SK-N-SH treated with all-trans-retinoic acid at 6 μM for 48 hours (cell line): ENCODE measurements at regions not wholly inside any gene's neighbourhood (a gene's known extent, or its start where the extent isn't known, plus 50 kb on each side); places are given as distances from the start of the nearest gene placed in this dataset.

Experiments used
- ATAC-seq: fragments of 200-7000 bp; cut with Tn5 transposase; 3 replicates; pipeline ENCODE4 v1.9.1; 2020; ENCODE audit warnings: mild to moderate bottlenecking, moderate library complexity
- ARNTL ChIP-seq: fragments of 450-650 bp; formaldehyde crosslinking; IDR thresholded peaks from 2 replicates; pipeline ENCODE4 v1.5.0; 2020; ENCODE audit warnings: low read depth, mild to moderate bottlenecking, moderate library complexity, borderline replicate concordance
- BACH2 ChIP-seq: fragments of 250-450 bp; sonication (Bioruptor Pico); IDR thresholded peaks from 2 replicates; pipeline ENCODE4 v1.9.0; 2021; ENCODE audit warnings: mild to moderate bottlenecking, borderline replicate concordance
- CSDC2 ChIP-seq: fragments of 250-450 bp; sonication (Bioruptor Pico); IDR thresholded peaks from 2 replicates; pipeline ENCODE4 v1.5.0; 2020; ENCODE audit warnings: mild to moderate bottlenecking, moderate library complexity
- ESRRG ChIP-seq: fragments of 250-450 bp; sonication (Bioruptor Pico); IDR thresholded peaks from 2 replicates; pipeline ENCODE4 v1.6.1; 2021; ENCODE audit warnings: mild to moderate bottlenecking
- GLIS3 ChIP-seq: fragments of 250-450 bp; sonication (Bioruptor Pico); IDR thresholded peaks from 2 replicates; pipeline ENCODE4 v1.5.0; 2020; ENCODE audit warnings: mild to moderate bottlenecking, moderate library complexity
- ISL1 ChIP-seq: fragments of 250-450 bp; sonication (Bioruptor Pico); IDR thresholded peaks from 2 replicates; pipeline ENCODE4 v2.1.2; 2022; ENCODE audit warnings: mild to moderate bottlenecking, moderate library complexity
- OSR1 ChIP-seq: fragments of 250-450 bp; sonication (Bioruptor Pico); IDR thresholded peaks from 2 replicates; pipeline ENCODE4 v1.8.0; 2022; ENCODE audit warnings: moderate library complexity, mild to moderate bottlenecking, inconsistent platforms
- PPARA ChIP-seq: fragments of 250-450 bp; sonication (Bioruptor Pico); IDR thresholded peaks from 2 replicates; pipeline ENCODE4 v1.5.0; 2020; ENCODE audit warnings: mild to moderate bottlenecking, borderline replicate concordance
- SNAI2 ChIP-seq: fragments of 250-450 bp; sonication (Bioruptor Pico); IDR thresholded peaks from 2 replicates; pipeline ENCODE4 v1.5.0; 2020; ENCODE audit warnings: mild to moderate bottlenecking, moderate library complexity
- TCF4 ChIP-seq: fragments of 250-450 bp; sonication (Bioruptor Pico); IDR thresholded peaks from 2 replicates; pipeline ENCODE4 v1.8.0; 2021; ENCODE audit warnings: mild to moderate bottlenecking, moderate library complexity, borderline replicate concordance
- TOX ChIP-seq: fragments of 250-450 bp; sonication (Bioruptor Pico); IDR thresholded peaks from 2 replicates; pipeline ENCODE4 v1.8.0; 2021; ENCODE audit warnings: mild to moderate bottlenecking, moderate library complexity, borderline replicate concordance
- TSHZ2 ChIP-seq: fragments of 250-450 bp; sonication (Bioruptor Pico); IDR thresholded peaks from 2 replicates; pipeline ENCODE4 v1.5.0; 2020; ENCODE audit warnings: mild to moderate bottlenecking, moderate library complexity
- ZC3H10 ChIP-seq: fragments of 250-450 bp; sonication (Bioruptor Pico); IDR thresholded peaks from 2 replicates; pipeline ENCODE4 v1.5.1; 2021; ENCODE audit warnings: mild to moderate bottlenecking, moderate library complexity
- ZFP3 ChIP-seq: fragments of 250-450 bp; sonication (Bioruptor Pico); IDR thresholded peaks from 2 replicates; pipeline ENCODE4 v1.5.0; 2020; ENCODE audit warnings: mild to moderate bottlenecking, moderate library complexity
- ZFP30 ChIP-seq: fragments of 450-650 bp; formaldehyde crosslinking; IDR thresholded peaks from 2 replicates; pipeline ENCODE4 v1.5.0; 2022; ENCODE audit warnings: mild to moderate bottlenecking, moderate library complexity
- ZNF565 ChIP-seq: fragments of 450-650 bp; formaldehyde crosslinking; conservative IDR thresholded peaks from 2 replicates; pipeline ENCODE4 v1.5.0; 2020; ENCODE audit warnings: low read depth, mild to moderate bottlenecking, moderate library complexity
- ZNF70 ChIP-seq: fragments of 450-650 bp; formaldehyde crosslinking; IDR thresholded peaks from 2 replicates; pipeline ENCODE4 v1.5.0; 2020; ENCODE audit warnings: mild to moderate bottlenecking, moderate library complexity
- ZNF8 ChIP-seq: fragments of 450-650 bp; formaldehyde crosslinking; IDR thresholded peaks from 2 replicates; pipeline ENCODE4 v1.5.0; 2020; ENCODE audit warnings: mild to moderate bottlenecking, moderate library complexity
- TF ChIP-seq, protein P1 (sequence below): fragments of 250-450 bp; sonication (Bioruptor Pico); IDR thresholded peaks from 2 replicates; pipeline ENCODE4 v1.5.1; 2021; ENCODE audit warnings: mild to moderate bottlenecking, moderate library complexity
- TF ChIP-seq, protein P2 (sequence below): fragments of 250-450 bp; sonication (Bioruptor Pico); IDR thresholded peaks from 2 replicates; pipeline ENCODE4 v1.8.0; 2021; ENCODE audit warnings: low read depth, mild to moderate bottlenecking, moderate library complexity, borderline replicate concordance
- TF ChIP-seq, protein P3 (sequence below): fragments of 250-450 bp; sonication (Bioruptor Pico); IDR thresholded peaks from 2 replicates; pipeline ENCODE4 v1.5.1; 2020; ENCODE audit warnings: low read depth, mild to moderate bottlenecking, moderate library complexity

DNA sequence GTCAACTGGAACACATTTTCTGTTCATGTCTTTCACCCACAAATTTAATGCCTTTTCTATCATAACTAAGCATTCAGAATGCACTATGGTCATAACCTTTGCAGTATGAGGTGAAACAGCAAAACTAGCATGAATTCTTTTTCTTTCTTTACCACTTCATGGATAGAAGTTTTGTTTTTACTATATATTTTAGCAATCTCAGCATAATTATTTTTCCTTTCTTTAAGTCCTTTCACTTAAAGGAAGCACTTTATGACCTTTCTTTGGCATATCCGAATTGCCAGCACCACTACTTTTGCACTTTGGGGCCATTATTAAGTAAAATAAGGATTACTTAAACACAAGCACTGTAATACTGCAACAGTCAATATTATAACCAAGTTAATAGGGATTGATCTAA, 115.1 kb upstream of the DKK2 start (continued):
- TF ChIP-seq TSHZ2 (CRISPR knock-in tag) (no peak), ZNF565 (CRISPR knock-in tag) (no peak), ZNF70 (CRISPR knock-in tag) (no peak), TCF4 (no peak), ZNF8 (CRISPR knock-in tag) (no peak), TOX (CRISPR knock-in tag) (no peak), ZFP3 (CRISPR knock-in tag) (no peak)

DNA sequence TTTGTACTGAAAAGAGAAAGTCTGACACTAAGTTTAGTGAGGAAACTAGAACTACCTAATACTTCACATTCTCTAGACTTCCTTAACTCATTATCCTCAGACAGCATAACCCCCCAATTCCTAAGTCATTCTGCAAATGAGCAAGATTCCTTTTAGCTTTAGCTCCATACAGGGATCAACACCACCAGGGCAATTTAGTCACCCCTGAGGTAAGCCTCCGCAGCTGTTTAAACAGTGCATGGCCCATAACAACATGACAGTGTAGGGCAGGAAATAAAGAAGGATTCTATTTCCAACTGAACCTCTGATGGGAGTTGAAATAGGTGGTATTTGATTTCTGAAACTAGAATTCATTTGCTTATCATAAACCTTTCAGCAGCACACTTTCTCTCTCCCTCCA, 112.8 kb upstream of the DKK2 start:
- TF ChIP-seq ZNF565 (CRISPR knock-in tag) = no peak
- TF ChIP-seq TOX (CRISPR knock-in tag) = no peak
- no peak for TF ChIP-seq ESRRG (CRISPR knock-in tag)
- no peak for TF ChIP-seq ZFP30
- TF ChIP-seq BACH2 (CRISPR knock-in tag) = no peak
- no peak for TF ChIP-seq TSHZ2 (CRISPR knock-in tag)
- no peak for TF ChIP-seq GLIS3 (CRISPR knock-in tag)
- TF ChIP-seq ZNF70 (CRISPR knock-in tag) = no peak
- no peak for TF ChIP-seq SNAI2 (CRISPR knock-in tag)
- TF ChIP-seq ISL1 (CRISPR knock-in tag) = no peak
- TF ChIP-seq, protein P1, sequence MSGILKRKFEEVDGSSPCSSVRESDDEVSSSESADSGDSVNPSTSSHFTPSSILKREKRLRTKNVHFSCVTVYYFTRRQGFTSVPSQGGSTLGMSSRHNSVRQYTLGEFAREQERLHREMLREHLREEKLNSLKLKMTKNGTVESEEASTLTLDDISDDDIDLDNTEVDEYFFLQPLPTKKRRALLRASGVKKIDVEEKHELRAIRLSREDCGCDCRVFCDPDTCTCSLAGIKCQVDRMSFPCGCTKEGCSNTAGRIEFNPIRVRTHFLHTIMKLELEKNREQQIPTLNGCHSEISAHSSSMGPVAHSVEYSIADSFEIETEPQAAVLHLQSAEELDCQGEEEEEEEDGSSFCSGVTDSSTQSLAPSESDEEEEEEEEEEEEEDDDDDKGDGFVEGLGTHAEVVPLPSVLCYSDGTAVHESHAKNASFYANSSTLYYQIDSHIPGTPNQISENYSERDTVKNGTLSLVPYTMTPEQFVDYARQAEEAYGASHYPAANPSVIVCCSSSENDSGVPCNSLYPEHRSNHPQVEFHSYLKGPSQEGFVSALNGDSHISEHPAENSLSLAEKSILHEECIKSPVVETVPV (CRISPR knock-in tag) = no peak
- no peak for TF ChIP-seq CSDC2
- TF ChIP-seq ARNTL = no peak
- TF ChIP-seq ZC3H10 (CRISPR knock-in tag) = no peak
- no peak for TF ChIP-seq ZNF8 (CRISPR knock-in tag)
- TF ChIP-seq ZFP3 (CRISPR knock-in tag) = no peak
- TF ChIP-seq, protein P2, sequence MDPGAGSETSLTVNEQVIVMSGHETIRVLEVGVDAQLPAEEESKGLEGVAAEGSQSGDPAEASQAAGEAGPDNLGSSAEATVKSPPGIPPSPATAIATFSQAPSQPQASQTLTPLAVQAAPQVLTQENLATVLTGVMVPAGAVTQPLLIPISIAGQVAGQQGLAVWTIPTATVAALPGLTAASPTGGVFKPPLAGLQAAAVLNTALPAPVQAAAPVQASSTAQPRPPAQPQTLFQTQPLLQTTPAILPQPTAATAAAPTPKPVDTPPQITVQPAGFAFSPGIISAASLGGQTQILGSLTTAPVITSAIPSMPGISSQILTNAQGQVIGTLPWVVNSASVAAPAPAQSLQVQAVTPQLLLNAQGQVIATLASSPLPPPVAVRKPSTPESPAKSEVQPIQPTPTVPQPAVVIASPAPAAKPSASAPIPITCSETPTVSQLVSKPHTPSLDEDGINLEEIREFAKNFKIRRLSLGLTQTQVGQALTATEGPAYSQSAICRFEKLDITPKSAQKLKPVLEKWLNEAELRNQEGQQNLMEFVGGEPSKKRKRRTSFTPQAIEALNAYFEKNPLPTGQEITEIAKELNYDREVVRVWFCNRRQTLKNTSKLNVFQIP (CRISPR knock-in tag) = no peak
- ATAC-seq = no peak

GRCh38 chr4:107147873-107148272, 111.8 kb upstream of the DKK2 start:
- ATAC-seq = no peak
- TF ChIP-seq TSHZ2 (CRISPR knock-in tag) (no peak), ZNF565 (CRISPR knock-in tag) (no peak), ISL1 (CRISPR knock-in tag) (no peak), BACH2 (CRISPR knock-in tag) (no peak), GLIS3 (CRISPR knock-in tag) (no peak), TCF4 (no peak), PPARA (no peak), ZFP3 (CRISPR knock-in tag) (no peak), TOX (CRISPR knock-in tag) (no peak), OSR1 (no peak), ZC3H10 (CRISPR knock-in tag) (no peak)
- TF ChIP-seq, protein P3, sequence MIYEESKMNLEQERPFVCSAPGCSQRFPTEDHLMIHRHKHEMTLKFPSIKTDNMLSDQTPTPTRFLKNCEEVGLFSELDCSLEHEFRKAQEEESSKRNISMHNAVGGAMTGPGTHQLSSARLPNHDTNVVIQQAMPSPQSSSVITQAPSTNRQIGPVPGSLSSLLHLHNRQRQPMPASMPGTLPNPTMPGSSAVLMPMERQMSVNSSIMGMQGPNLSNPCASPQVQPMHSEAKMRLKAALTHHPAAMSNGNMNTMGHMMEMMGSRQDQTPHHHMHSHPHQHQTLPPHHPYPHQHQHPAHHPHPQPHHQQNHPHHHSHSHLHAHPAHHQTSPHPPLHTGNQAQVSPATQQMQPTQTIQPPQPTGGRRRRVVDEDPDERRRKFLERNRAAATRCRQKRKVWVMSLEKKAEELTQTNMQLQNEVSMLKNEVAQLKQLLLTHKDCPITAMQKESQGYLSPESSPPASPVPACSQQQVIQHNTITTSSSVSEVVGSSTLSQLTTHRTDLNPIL (CRISPR knock-in tag) = no peak
- TF ChIP-seq, protein P1 (CRISPR knock-in tag) = no peak
